Renal pelvis (tissue), 1 donor: ENCODE measurements at regions not wholly inside any gene's neighbourhood (a gene's known extent, or its start where the extent isn't known, plus 50 kb on each side); places are given as distances from the start of the nearest gene placed in this dataset.

Source experiments
- DNase-seq: peaks from one replicate; pipeline ENCODE4 v3.0.0-alpha.2; 2013

- DNase-seq, result no peak
Observed at GRCh38 chr3:95354489-95354888, 1291.6 kb downstream of the NSUN3 start.

- no peak for DNase-seq
Observed at GRCh38 chr3:95356764-95357501, 1294.1 kb downstream of the NSUN3 start.

- DNase-seq, result no peak
Observed at GRCh38 chr3:95387242-95388021, 1324.6 kb downstream of the NSUN3 start.

GRCh38 chr3:95389725-95390313, 1327.0 kb downstream of the NSUN3 start:
- DNase-seq, result no peak

GRCh38 chr3:95394286-95394685, 1331.4 kb downstream of the NSUN3 start:
- no peak for DNase-seq

- DNase-seq, result no peak
Observed at GRCh38 chr3:95399585-95399984, 1336.7 kb downstream of the NSUN3 start.

- no peak for DNase-seq
Observed at GRCh38 chr3:95401693-95402092, 1338.8 kb downstream of the NSUN3 start.

GRCh38 chr3:95407709-95408463, 1345.0 kb downstream of the NSUN3 start:
- DNase-seq, result no peak

GRCh38 chr3:95408464-95408862, 1345.6 kb downstream of the NSUN3 start:
- DNase-seq, result no peak

- no peak for DNase-seq
Observed at GRCh38 chr3:95418251-95418650, 1355.4 kb downstream of the NSUN3 start.

- no peak for DNase-seq
Observed at GRCh38 chr3:95424279-95424678, 1361.4 kb downstream of the NSUN3 start.

- no peak for DNase-seq
Observed at GRCh38 chr3:95434491-95434890, 1371.6 kb downstream of the NSUN3 start.

- no peak for DNase-seq
Observed at GRCh38 chr3:95437409-95437808, 1374.5 kb downstream of the NSUN3 start.

- no peak for DNase-seq
Observed at GRCh38 chr3:95438274-95438673, 1375.4 kb downstream of the NSUN3 start.

- DNase-seq, result no peak
Observed at GRCh38 chr3:95442766-95443165, 1371.6 kb upstream of the EPHA6 start.

- DNase-seq, result no peak
Observed at GRCh38 chr3:95449841-95450240, 1364.6 kb upstream of the EPHA6 start.

GRCh38 chr3:95453242-95453641, 1361.2 kb upstream of the EPHA6 start:
- no peak for DNase-seq

- DNase-seq, result no peak
Observed at GRCh38 chr3:95456835-95457234, 1357.6 kb upstream of the EPHA6 start.

- no peak for DNase-seq
Observed at GRCh38 chr3:95459706-95460105, 1354.7 kb upstream of the EPHA6 start.

- no peak for DNase-seq
Observed at GRCh38 chr3:95460274-95460673, 1354.1 kb upstream of the EPHA6 start.

- no peak for DNase-seq
Observed at GRCh38 chr3:95462161-95462560, 1352.2 kb upstream of the EPHA6 start.

- DNase-seq, result no peak
Observed at GRCh38 chr3:95464346-95464745, 1350.0 kb upstream of the EPHA6 start.
